Esophagus muscularis mucosa (tissue), 3 donors: ENCODE measurements at regions not wholly inside any gene's neighbourhood (a gene's known extent, or its start where the extent isn't known, plus 50 kb on each side); places are given as distances from the start of the nearest gene placed in this dataset.

Experiments
- CTCF ChIP-seq, 3 experiments: fragments of 200-600 bp in 2 of 3; fragments of 450-650 bp in 1 of 3; sonication (generic) in 2 of 3; IDR thresholded peaks; one replicate each; pipeline ENCODE4 v1.5.1; 2017 to 2019; ENCODE audit warnings: antibody characterized with exemption in 3 of 3, mild to moderate bottlenecking in 2 of 3, moderate library complexity in 1 of 3
- EP300 ChIP-seq: sonication (generic); formaldehyde crosslinking; IDR thresholded peaks from one replicate; pipeline ENCODE4 v1.6.1; 2017; ENCODE audit warnings: antibody characterized with exemption

GRCh38 chr7:35487402-35487801 is 207.5 kb downstream of the HERPUD2 start:
- no peak for TF ChIP-seq CTCF (IDR thresholded peaks at IDR 0.05)
- TF ChIP-seq EP300: no peak
